ENCODE measurements at regions not wholly inside any gene's neighbourhood (a gene's known extent, or its start where the extent isn't known, plus 50 kb on each side); places are given as distances from the start of the nearest gene placed in this dataset.
"Not testable (repeated sequence)": the region's sequence is repeated elsewhere in the genome, so short reads cannot be mapped to it uniquely, and the experiment has no call there.

DNA sequence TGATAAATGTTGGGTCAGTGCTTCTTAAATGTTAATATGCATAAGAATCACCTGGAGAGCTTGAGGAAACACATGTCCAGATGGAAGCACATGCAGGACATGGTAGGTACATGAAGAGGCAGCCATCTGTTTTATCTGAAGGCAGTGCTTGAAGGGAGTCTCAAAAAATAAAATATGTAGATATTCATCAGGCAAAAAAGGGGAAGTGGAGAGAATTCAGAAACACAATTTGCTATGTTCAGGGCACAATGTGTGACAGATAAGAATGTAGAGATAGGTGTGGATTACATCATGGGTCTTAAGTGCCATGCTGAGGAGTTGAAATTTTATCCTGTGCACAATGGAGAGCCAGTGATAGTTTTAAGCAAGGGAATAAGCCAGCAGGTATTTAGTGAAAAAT lies 59.6 kb upstream of the CASK start:
- TF ChIP-seq CTCF (IDR thresholded peaks at IDR 0.05; ENCODE audit: low read depth, low read length, missing control alignments) = no peak
- no peak overlapping the region for H3K4me3 ChIP-seq (ENCODE audit: low read depth, low read length)
- no peak for DNase-seq (ENCODE audit: low read depth)

DNA sequence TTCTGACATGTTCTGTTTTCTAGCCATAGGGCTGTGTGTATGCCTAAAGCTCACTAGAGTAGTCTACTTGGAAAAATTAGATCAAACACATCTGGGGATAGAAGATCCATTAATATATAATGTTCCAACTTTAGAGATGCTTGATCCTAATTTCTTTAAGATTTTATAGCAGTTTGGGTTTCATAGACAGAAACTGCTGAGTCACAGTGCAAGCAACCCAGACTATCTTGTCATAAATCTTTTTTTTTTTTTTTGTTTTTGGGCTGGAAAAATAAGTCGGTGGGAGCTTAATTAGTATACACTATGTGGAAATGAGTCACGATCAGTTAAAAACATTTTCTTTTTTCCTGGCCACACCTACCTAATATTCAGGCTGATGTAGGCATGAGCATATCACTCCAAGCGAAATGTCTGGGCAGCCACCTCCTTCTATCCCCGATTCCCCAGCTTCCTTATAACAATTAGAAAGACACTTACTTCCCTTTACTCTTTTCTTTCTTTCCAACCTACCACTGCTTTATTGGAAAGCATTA lies 58.2 kb upstream of the CASK start:
- no peak for TF ChIP-seq CTCF (IDR thresholded peaks at IDR 0.05; ENCODE audit: low read depth, low read length, missing control alignments)
- H3K4me3 ChIP-seq (ENCODE audit: low read depth, low read length) = no peak overlapping the region
- no peak for DNase-seq (ENCODE audit: low read depth)

DNA sequence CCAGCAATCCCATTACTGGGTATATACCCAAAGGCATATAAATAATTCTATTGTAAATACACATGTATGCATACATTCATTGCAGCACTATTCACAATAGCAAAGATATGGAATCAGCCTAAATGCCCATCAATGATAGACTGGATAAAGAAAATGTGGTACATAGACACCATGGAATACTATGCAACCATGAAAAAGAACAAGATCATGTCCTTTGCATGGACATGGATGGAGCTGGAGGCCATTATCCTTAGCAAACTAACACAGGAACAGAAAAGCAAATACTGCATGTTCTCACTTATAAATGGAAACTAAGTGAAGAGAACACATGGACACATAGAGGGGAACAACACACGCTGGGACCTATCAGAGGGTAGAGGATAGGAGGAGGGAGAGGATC lies 51.3 kb upstream of the CASK start:
- DNase-seq (ENCODE audit: low read depth); H3K4me3 ChIP-seq (ENCODE audit: low read depth, low read length): not testable (repeated sequence)

DNA sequence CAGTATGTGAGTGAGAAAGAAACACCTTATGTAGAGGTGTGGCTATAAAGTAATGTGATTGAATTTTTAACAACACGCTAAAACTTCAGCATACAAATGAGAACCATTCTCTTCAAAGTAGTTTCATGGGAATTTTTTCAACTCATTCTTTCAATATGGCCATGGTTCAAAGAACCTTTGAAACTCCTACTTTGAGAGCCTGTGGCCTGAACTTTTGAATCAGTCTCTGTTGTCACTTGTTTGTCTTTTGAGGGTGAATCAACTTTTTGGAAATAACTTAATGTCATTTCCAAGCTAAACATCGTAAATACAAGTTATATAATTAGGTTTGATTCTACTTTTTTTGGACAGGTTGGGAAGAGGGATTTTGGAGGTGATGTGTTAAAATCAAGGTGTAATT lies 49.9 kb upstream of the CASK start:
- no peak for TF ChIP-seq CTCF (IDR thresholded peaks at IDR 0.05; ENCODE audit: low read depth, low read length, missing control alignments)
- no peak overlapping the region for H3K4me3 ChIP-seq (ENCODE audit: low read depth, low read length)
- no peak for DNase-seq (ENCODE audit: low read depth)
